CD4-positive, alpha-beta T cell (primary cell): ENCODE measurements at regions not wholly inside any gene's neighbourhood (a gene's known extent, or its start where the extent isn't known, plus 50 kb on each side); places are given as distances from the start of the nearest gene placed in this dataset.

ENCODE experiments used
- ATAC-seq: fragments of 200-7000 bp; cut with Tn5 transposase; one replicate; pipeline ENCODE4 v1.10.0; 2022; ENCODE audit warnings: mild to moderate bottlenecking; ENCODE audit not compliant: poor library complexity
- CTCF ChIA-PET: fragments of 350-600 bp; sonication (Branson Sonifier 250); formaldehyde crosslinking; loops from one replicate; lab custom pipeline; 2021; ENCODE audit warnings: antibody characterized with exemption, inconsistent platforms; lab: Charles Lee
- POLR2A ChIA-PET: fragments of 350-600 bp; sonication (Branson Sonifier 250); formaldehyde crosslinking; loops from one replicate; lab custom pipeline; 2021; ENCODE audit warnings: antibody characterized with exemption, inconsistent platforms; lab: Charles Lee
- DNase-seq, 14 experiments: peaks; one replicate each; pipeline ENCODE4 v3.0.0-alpha.2; 2013 to 2020; ENCODE audit warnings: mixed read lengths in 2 of 14
- H3K27ac ChIP-seq, 2 donors: one replicate each; pipeline versions ENCODE4 v1.5.1 to v1.7.0; 2013; ENCODE audit warnings: low read length in 2 of 2, low read depth in 1 of 2, mild to moderate bottlenecking in 1 of 2
- H3K27me3 ChIP-seq, 2 experiments: 1 replicate in 1 of 2; 2 replicates in 1 of 2; pipeline versions ENCODE4 v1.6.1 to v1.7.0; 2013; ENCODE audit warnings: low read length in 2 of 2, control low read depth in 1 of 2, mild to moderate bottlenecking in 1 of 2, moderate library complexity in 1 of 2; ENCODE audit not compliant: insufficient read depth in 2 of 2, control insufficient read depth in 1 of 2
- H3K36me3 ChIP-seq: one replicate; pipeline ENCODE4 v1.6.1; 2013; ENCODE audit warnings: low read length, control low read depth; ENCODE audit not compliant: insufficient read depth
- H3K4me1 ChIP-seq: one replicate; pipeline ENCODE4 v1.6.1; 2013; ENCODE audit warnings: low read length, control low read depth; ENCODE audit not compliant: insufficient read depth
- H3K4me3 ChIP-seq: one replicate; pipeline ENCODE4 v1.5.1; 2013; ENCODE audit warnings: mild to moderate bottlenecking, low read length, moderate library complexity
- H3K9me3 ChIP-seq, 2 experiments: 1 replicate in 1 of 2; 2 replicates in 1 of 2; pipeline versions ENCODE4 v1.6.1 to v1.7.0; 2013; ENCODE audit warnings: low read length in 2 of 2, mild to moderate bottlenecking in 2 of 2, control low read depth in 1 of 2, moderate library complexity in 1 of 2; ENCODE audit not compliant: control insufficient read depth in 1 of 2, insufficient read depth in 1 of 2
- H3K27ac Mint-ChIP-seq: one replicate; pipeline ENCODE4 v1.8.0; 2020; ENCODE audit warnings: mixed read lengths
- H3K27me3 Mint-ChIP-seq: one replicate; pipeline ENCODE4 v1.8.0; 2021; ENCODE audit warnings: mixed read lengths
- H3K36me3 Mint-ChIP-seq: one replicate; pipeline ENCODE4 v1.8.0; 2021; ENCODE audit warnings: low read depth, mixed read lengths
- H3K4me1 Mint-ChIP-seq: one replicate; pipeline ENCODE4 v1.8.0; 2021; ENCODE audit warnings: low read depth, mixed read lengths
- H3K4me3 Mint-ChIP-seq: one replicate; pipeline ENCODE4 v1.8.0; 2020; ENCODE audit warnings: mild to moderate bottlenecking, mixed read lengths
- H3K9me3 Mint-ChIP-seq: one replicate; pipeline ENCODE4 v1.8.0; 2020; ENCODE audit warnings: mixed read lengths
- CTCF ChIP-seq: fragments of 200-600 bp; IDR thresholded peaks from one replicate; pipeline ENCODE4 v1.8.0; 2022; ENCODE audit warnings: antibody characterized with exemption, mild to moderate bottlenecking
- intact Hi-C, 2 experiments: fragments of 100-400 bp; cut with DNase I in 1 of 2; cut with micrococcal nuclease in 1 of 2; formaldehyde crosslinking; loops; one replicate each; pipeline versions ENCODE4 v1.15.1 to v1.9.0; 2023 to 2025; cut with DNase I, micrococcal nuclease

GRCh38 chr6:47180633-47181032, 129.1 kb downstream of the TNFRSF21 start:
- H3K4me1 Mint-ChIP-seq, result no peaks in the 10 kb centered on the region
- Histone ChIP-seq H3K27me3 (no peaks in the 10 kb centered on the region), H3K36me3 (no peaks in the 10 kb centered on the region), H3K27ac (no peak overlapping the region), H3K4me1 (no peaks in the 10 kb centered on the region), H3K9me3 (no peaks in the 10 kb centered on the region), H3K4me3 (no peak overlapping the region)
- ChIA-PET CTCF (no interaction called here), POLR2A (no interaction called here)
- intact Hi-C loops, result no loop called here
- H3K4me3 Mint-ChIP-seq, result no peak overlapping the region
- TF ChIP-seq CTCF, result no peak
- H3K27me3 Mint-ChIP-seq, result no peaks in the 10 kb centered on the region
- no peaks in the 10 kb centered on the region for H3K36me3 Mint-ChIP-seq
- no peak for ATAC-seq
- no peaks in the 10 kb centered on the region for H3K9me3 Mint-ChIP-seq
- no peak for DNase-seq
- no peak overlapping the region for H3K27ac Mint-ChIP-seq

GRCh38 chr6:47179286-47179685, 130.4 kb downstream of the TNFRSF21 start:
- Mint-ChIP-seq H3K27me3 (no peaks in the 10 kb centered on the region), H3K4me3 (no peak overlapping the region), H3K36me3 (no peaks in the 10 kb centered on the region), H3K4me1 (no peaks in the 10 kb centered on the region), H3K27ac (no peak overlapping the region), H3K9me3 (no peaks in the 10 kb centered on the region)
- Histone ChIP-seq H3K27ac (no peak overlapping the region), H3K4me3 (no peak overlapping the region), H3K9me3 (no peaks in the 10 kb centered on the region), H3K27me3 (no peaks in the 10 kb centered on the region), H3K36me3 (no peaks in the 10 kb centered on the region), H3K4me1 (no peaks in the 10 kb centered on the region)
- TF ChIP-seq CTCF, result no peak
- ChIA-PET CTCF (no interaction called here), POLR2A (no interaction called here)
- intact Hi-C loops, result no loop called here
- DNase-seq, result no peak
- ATAC-seq, result no peak

GRCh38 chr6:47175656-47176055, 133.5 kb upstream of the ADGRF1 start:
- CTCF ChIA-PET, result no interaction called here

More at GRCh38 chr6:47175656-47176055, 133.5 kb upstream of the ADGRF1 start:
- POLR2A ChIA-PET, result no interaction called here
- no peak overlapping the region for H3K27ac ChIP-seq
- intact Hi-C loops, result no loop called here
- no peaks in the 10 kb centered on the region for H3K27me3 ChIP-seq
- no peak for ATAC-seq
- Mint-ChIP-seq H3K9me3 (no peaks in the 10 kb centered on the region), H3K4me1 (no peaks in the 10 kb centered on the region), H3K36me3 (no peaks in the 10 kb centered on the region), H3K27ac (no peak overlapping the region), H3K4me3 (no peak overlapping the region), H3K27me3 (no peaks in the 10 kb centered on the region)
- H3K4me1 ChIP-seq, result no peaks in the 10 kb centered on the region
- TF ChIP-seq CTCF, result no peak
- no peak overlapping the region for H3K4me3 ChIP-seq
- H3K36me3 ChIP-seq, result no peaks in the 10 kb centered on the region
- H3K9me3 ChIP-seq, result no peaks in the 10 kb centered on the region
- DNase-seq, result no peak
